ENCODE measurements at regions not wholly inside any gene's neighbourhood (a gene's known extent, or its start where the extent isn't known, plus 50 kb on each side); places are given as distances from the start of the nearest gene placed in this dataset.

DNA sequence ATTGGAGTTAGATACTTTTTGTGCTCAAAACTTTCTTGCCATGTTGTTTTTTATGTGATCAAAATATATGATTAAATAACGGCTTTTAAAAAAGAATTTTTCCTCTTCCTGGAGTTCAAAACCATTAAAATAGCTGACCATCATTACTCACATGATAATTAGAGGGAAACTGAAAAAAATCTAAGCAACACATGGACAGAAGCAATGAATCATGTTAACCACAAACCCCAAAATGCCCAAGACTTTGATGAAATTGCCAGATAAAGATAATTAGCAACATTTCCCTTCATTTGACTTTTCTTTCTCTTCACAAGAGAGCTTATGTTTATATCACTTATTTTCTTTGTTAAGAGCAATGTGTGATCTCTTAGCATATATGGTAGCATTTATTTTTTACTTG, 1294.2 kb downstream of the EFNA5 start:
- no peak for TF ChIP-seq CREB1 (IDR thresholded peaks at IDR 0.05; ENCODE audit: low read depth)
- TF ChIP-seq CEBPB (IDR thresholded peaks at IDR 0.05), result no peak
- TF ChIP-seq ZBTB7A (IDR thresholded peaks at IDR 0.05; ENCODE audit: low read depth), result no peak
- TF ChIP-seq TEAD4 (IDR thresholded peaks at IDR 0.05), result no peak
- no peak for TF ChIP-seq TCF12 (IDR thresholded peaks at IDR 0.05; ENCODE audit: low read depth)
- no peak for TF ChIP-seq RAD21 (IDR thresholded peaks at IDR 0.05; ENCODE audit: low read depth)
- no peak for TF ChIP-seq NFIC (IDR thresholded peaks at IDR 0.05)
- no peak for TF ChIP-seq FOXM1 (IDR thresholded peaks at IDR 0.05; ENCODE audit: borderline replicate concordance, low read depth)
- no peak for TF ChIP-seq EP300 (IDR thresholded peaks at IDR 0.05; ENCODE audit: borderline replicate concordance)
- TF ChIP-seq TAF1 (IDR thresholded peaks at IDR 0.05; ENCODE audit: low read depth), result no peak
- TF ChIP-seq, protein P1, sequence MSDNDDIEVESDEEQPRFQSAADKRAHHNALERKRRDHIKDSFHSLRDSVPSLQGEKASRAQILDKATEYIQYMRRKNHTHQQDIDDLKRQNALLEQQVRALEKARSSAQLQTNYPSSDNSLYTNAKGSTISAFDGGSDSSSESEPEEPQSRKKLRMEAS (IDR thresholded peaks at IDR 0.05), result no peak
- TF ChIP-seq, protein P2, sequence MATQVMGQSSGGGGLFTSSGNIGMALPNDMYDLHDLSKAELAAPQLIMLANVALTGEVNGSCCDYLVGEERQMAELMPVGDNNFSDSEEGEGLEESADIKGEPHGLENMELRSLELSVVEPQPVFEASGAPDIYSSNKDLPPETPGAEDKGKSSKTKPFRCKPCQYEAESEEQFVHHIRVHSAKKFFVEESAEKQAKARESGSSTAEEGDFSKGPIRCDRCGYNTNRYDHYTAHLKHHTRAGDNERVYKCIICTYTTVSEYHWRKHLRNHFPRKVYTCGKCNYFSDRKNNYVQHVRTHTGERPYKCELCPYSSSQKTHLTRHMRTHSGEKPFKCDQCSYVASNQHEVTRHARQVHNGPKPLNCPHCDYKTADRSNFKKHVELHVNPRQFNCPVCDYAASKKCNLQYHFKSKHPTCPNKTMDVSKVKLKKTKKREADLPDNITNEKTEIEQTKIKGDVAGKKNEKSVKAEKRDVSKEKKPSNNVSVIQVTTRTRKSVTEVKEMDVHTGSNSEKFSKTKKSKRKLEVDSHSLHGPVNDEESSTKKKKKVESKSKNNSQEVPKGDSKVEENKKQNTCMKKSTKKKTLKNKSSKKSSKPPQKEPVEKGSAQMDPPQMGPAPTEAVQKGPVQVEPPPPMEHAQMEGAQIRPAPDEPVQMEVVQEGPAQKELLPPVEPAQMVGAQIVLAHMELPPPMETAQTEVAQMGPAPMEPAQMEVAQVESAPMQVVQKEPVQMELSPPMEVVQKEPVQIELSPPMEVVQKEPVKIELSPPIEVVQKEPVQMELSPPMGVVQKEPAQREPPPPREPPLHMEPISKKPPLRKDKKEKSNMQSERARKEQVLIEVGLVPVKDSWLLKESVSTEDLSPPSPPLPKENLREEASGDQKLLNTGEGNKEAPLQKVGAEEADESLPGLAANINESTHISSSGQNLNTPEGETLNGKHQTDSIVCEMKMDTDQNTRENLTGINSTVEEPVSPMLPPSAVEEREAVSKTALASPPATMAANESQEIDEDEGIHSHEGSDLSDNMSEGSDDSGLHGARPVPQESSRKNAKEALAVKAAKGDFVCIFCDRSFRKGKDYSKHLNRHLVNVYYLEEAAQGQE (IDR thresholded peaks at IDR 0.05; ENCODE audit: low read depth), result no peak
- no peak for TF ChIP-seq EGR1 (IDR thresholded peaks at IDR 0.05)
- TF ChIP-seq, protein P3, sequence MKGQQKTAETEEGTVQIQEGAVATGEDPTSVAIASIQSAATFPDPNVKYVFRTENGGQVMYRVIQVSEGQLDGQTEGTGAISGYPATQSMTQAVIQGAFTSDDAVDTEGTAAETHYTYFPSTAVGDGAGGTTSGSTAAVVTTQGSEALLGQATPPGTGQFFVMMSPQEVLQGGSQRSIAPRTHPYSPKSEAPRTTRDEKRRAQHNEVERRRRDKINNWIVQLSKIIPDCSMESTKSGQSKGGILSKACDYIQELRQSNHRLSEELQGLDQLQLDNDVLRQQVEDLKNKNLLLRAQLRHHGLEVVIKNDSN (IDR thresholded peaks at IDR 0.05), result no peak
- TF ChIP-seq YY1 (IDR thresholded peaks at IDR 0.05; ENCODE audit: low read depth), result no peak

DNA sequence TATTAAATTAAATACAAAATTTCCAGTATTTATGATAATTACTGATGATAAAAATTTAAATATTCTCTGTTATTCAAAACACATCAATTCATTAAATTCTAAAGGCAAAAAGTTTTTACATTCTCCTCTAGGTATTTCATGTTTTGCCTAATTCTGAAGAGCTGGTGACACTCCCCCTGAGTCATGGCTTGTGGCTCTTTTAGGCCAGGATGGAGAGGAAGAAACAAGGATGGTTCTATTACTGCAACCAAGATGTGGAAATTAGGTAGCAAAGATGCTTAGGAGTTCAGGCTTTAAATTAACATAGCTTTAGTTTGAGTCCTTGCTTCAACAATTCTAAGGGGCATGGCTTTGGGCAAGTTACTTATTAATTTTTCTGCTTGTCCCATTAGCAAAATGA, 1295.8 kb downstream of the EFNA5 start:
- TF ChIP-seq TCF12 (IDR thresholded peaks at IDR 0.05; ENCODE audit: low read depth) (no peak), RAD21 (IDR thresholded peaks at IDR 0.05; ENCODE audit: low read depth) (no peak), EP300 (IDR thresholded peaks at IDR 0.05; ENCODE audit: borderline replicate concordance) (no peak), YY1 (IDR thresholded peaks at IDR 0.05; ENCODE audit: low read depth) (no peak), FOXM1 (IDR thresholded peaks at IDR 0.05; ENCODE audit: borderline replicate concordance, low read depth) (no peak), TAF1 (IDR thresholded peaks at IDR 0.05; ENCODE audit: low read depth) (no peak), CEBPB (IDR thresholded peaks at IDR 0.05) (no peak), NFIC (IDR thresholded peaks at IDR 0.05) (no peak)
- TF ChIP-seq, protein P1 (IDR thresholded peaks at IDR 0.05), result no peak
- TF ChIP-seq, protein P2 (IDR thresholded peaks at IDR 0.05; ENCODE audit: low read depth), result no peak

DNA sequence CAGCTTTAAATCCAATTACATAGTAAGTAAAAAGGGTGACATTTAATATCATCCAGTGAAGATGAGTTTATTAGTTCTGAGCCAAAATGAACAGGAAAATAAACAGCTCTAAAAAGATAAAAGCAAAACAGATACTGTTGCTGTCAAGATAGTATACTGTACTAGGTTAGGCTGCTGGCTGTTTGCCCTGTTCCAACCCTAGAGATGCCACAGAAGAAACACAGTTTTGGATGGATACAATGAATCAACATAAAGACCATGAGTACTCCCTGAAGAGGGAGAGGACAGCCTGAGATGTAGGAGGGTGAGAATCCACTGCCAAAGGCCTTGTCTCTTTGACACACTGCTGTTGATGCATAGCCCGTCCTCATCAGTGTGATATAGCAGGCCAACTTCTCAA, 1302.7 kb downstream of the EFNA5 start:
- TF ChIP-seq CEBPB (IDR thresholded peaks at IDR 0.05) (no peak), RAD21 (IDR thresholded peaks at IDR 0.05; ENCODE audit: low read depth) (no peak), FOXM1 (IDR thresholded peaks at IDR 0.05; ENCODE audit: borderline replicate concordance, low read depth) (no peak), EP300 (IDR thresholded peaks at IDR 0.05; ENCODE audit: borderline replicate concordance) (no peak)
- TF ChIP-seq, protein P2 (IDR thresholded peaks at IDR 0.05; ENCODE audit: low read depth), result no peak

DNA sequence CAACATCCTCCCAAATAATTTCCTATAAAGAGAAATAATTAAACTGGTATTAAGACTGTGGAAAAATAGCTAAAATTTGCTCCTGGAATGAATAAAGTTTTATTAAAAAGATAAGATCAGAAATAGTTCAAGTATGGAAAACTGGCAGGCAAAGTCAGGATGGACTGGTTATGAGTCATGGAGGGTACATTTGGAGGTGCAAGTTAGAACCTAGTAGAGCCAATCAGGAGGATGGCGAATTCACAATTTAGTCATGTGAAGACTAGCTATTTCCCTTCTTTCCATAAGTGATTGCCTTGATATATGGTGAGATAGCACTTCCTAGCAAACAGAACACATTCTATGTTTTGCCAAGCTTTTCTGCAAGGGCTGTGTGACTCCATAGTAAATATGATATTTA, 1303.5 kb downstream of the EFNA5 start:
- TF ChIP-seq, protein P2 (IDR thresholded peaks at IDR 0.05; ENCODE audit: low read depth), result no peak
- TF ChIP-seq CEBPB (IDR thresholded peaks at IDR 0.05) (no peak), ZBTB7A (IDR thresholded peaks at IDR 0.05; ENCODE audit: low read depth) (no peak), FOXM1 (IDR thresholded peaks at IDR 0.05; ENCODE audit: borderline replicate concordance, low read depth) (no peak), EP300 (IDR thresholded peaks at IDR 0.05; ENCODE audit: borderline replicate concordance) (no peak), NFIC (IDR thresholded peaks at IDR 0.05) (no peak), TEAD4 (IDR thresholded peaks at IDR 0.05) (no peak), EGR1 (IDR thresholded peaks at IDR 0.05) (no peak), YY1 (IDR thresholded peaks at IDR 0.05; ENCODE audit: low read depth) (no peak), TAF1 (IDR thresholded peaks at IDR 0.05; ENCODE audit: low read depth) (no peak), RAD21 (IDR thresholded peaks at IDR 0.05; ENCODE audit: low read depth) (no peak), CREB1 (IDR thresholded peaks at IDR 0.05; ENCODE audit: low read depth) (no peak), TCF12 (IDR thresholded peaks at IDR 0.05; ENCODE audit: low read depth) (no peak)
- TF ChIP-seq, protein P1 (IDR thresholded peaks at IDR 0.05), result no peak
- TF ChIP-seq, protein P3 (IDR thresholded peaks at IDR 0.05), result no peak
